MG63 (cell line): ENCODE measurements at regions not wholly inside any gene's neighbourhood (a gene's known extent, or its start where the extent isn't known, plus 50 kb on each side); places are given as distances from the start of the nearest gene placed in this dataset.

Source experiments
- DNase-seq: peaks from one replicate; pipeline ENCODE4 v3.0.0-alpha.2; 2020
- H3K27me3 ChIP-seq: fragments of 250-450 bp; sonication (Bioruptor Pico); 2 replicates; pipeline ENCODE4 v1.5.1; 2020; ENCODE audit warnings: mild to moderate bottlenecking, moderate library complexity
- H3K36me3 ChIP-seq: fragments of 250-450 bp; sonication (Bioruptor Pico); 2 replicates; pipeline ENCODE4 v1.5.1; 2020; ENCODE audit warnings: mild to moderate bottlenecking, moderate library complexity
- H3K4me3 ChIP-seq: fragments of 250-450 bp; sonication (Bioruptor Pico); 2 replicates; pipeline ENCODE4 v1.5.1; 2020; ENCODE audit warnings: mild to moderate bottlenecking, moderate library complexity
- H3K9me3 ChIP-seq: fragments of 250-450 bp; sonication (Bioruptor Pico); 2 replicates; pipeline ENCODE4 v1.5.1; 2020; ENCODE audit warnings: mild to moderate bottlenecking, moderate library complexity

DNA sequence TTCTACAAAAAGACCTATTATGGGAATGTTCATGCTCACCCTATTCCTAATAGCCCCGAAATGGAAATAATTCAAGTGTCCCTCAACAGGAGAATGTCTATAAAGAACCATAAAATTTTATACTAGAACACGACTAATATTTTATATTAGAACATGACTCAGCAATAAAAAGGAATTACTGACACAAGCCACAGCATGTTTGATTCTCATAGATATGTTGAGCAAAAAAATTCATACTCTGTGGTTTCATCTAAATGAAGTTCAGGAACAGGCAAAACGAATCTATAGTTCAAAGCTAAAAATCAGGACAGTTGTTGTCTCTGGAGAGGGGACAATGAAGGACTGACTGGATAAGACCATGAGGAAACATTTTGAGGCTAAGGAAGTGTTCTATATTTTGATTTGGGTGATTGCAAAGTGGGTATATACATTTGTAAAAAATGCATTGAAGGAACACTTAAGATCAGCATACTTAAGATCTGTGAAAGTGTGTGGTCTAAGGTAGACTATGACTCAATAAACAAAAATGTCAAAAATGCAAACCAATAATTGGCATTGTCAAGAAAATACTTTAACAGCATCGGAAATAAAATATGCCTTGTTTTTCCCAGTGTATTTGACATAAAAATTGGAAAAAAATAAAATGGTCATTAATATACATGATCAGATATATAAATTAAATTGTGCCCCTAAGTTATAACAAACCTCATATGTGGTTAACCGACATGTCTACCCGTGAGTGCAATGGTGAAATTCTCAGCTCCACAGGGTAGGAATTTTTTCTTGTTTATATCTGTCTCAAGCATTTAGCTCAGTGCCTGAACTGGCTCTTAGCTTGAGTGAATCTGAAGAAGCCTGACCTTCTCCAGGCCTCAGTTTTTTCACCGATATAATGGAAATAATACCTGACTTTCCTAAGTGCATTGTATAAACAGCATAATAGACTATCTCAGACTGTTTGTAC, 124.9 kb upstream of the CTTNBP2 start:
- Histone ChIP-seq H3K9me3 (no peaks in the 10 kb centered on the region), H3K4me3 (no peak overlapping the region), H3K27me3 (no peaks in the 10 kb centered on the region), H3K36me3 (no peaks in the 10 kb centered on the region)
- no peak for DNase-seq

DNA sequence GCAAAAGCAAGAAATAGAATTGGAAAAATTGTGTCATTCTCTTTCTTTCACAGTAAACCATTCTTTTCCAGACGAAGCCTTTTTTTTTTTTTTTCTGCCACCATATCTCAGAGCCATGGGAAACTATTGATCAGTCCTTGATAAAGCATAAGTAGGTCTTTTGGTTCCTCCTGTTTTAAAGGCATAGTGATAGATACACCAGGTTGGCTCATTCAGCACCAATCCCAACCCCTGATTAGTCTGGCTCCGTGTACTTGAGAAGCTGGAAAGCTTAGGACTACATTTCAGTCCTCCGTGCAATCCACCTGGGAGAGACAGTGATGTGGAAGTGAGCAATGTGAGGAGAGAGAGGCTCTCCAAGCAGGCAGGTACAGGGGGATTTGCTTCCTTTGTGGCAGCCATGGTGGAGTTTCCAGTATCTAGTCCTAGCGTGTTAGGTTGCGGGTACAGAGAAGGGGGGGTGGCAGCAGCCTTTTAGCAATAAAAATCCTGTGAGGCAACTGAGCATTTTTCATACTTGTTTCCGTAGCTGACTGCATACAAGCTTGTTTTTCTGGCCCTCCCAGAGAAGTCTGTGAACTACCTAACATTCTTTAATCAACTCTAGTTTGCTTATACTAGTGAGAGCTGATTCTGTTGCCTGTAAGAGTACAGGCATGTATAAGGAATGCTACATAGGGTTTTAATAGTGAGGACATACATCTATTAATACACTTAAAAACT, 127.4 kb upstream of the CTTNBP2 start:
- Histone ChIP-seq H3K4me3 (no peak overlapping the region), H3K36me3 (no peaks in the 10 kb centered on the region), H3K9me3 (no peaks in the 10 kb centered on the region), H3K27me3 (no peaks in the 10 kb centered on the region)
- DNase-seq, result no peak

DNA sequence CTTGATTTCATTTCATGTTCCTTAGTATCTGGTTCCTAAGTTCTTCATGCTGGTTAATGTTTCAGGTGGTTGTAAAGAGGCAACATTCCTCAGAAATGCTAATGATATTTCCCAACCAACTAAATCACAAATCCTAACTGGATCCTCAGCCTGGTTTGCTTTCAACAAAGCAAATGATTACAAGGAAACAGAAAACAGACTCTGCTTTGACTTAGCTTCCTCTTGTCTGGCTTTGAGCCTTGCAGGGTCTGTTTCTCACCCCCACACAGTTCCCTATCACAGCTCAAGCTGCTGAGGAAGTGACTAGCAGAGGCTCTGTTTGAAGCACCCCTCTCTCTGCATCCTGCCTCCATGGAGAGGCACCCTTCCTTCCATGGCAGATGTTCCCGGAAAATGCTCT, 130.2 kb upstream of the CTTNBP2 start:
- Histone ChIP-seq H3K36me3 (no peaks in the 10 kb centered on the region), H3K4me3 (no peak overlapping the region), H3K27me3 (no peaks in the 10 kb centered on the region), H3K9me3 (no peaks in the 10 kb centered on the region)
- no peak for DNase-seq

DNA sequence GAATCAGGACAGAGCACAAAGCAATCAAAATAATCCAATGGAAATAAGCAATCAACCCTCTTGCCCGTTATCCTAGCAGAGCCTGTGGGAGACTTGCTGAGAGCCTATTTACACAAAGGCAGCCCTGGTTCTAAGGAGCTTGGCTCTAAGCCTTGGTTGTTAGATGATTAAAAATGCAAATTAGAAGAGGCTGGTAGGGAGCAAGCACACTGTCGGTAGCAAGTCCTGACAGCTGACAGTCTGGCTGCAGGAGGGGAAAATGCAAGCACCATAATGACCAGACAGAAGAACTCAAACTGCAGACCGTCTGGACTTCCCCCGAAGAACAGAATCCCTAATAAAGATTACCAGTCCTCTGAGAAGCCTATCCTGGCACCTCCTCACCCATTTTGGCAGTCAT, 131.8 kb upstream of the CTTNBP2 start:
- DNase-seq, result no peak
- Histone ChIP-seq H3K4me3 (no peak overlapping the region), H3K36me3 (no peaks in the 10 kb centered on the region), H3K9me3 (no peaks in the 10 kb centered on the region), H3K27me3 (no peaks in the 10 kb centered on the region)

DNA sequence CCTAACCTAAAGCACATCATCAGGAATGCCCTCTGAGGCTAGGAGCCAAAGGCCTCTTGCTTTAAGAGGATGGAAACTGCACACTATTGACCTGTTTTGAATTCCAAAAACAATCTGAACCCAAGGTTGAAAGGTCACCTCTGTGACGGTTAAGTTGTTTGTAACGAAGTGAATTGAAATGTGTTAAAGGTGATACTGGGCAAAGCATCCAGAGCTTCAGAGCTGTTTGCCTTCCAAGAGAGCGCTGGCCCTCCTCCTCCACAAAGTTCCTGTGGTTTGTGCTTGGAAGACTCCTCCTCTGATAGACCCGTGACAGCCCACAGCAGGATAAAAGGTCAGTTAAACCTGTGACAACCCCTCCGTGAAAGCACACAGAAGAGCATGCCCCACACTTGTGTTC, 133.7 kb upstream of the CTTNBP2 start:
- Histone ChIP-seq H3K27me3 (no peaks in the 10 kb centered on the region), H3K36me3 (no peaks in the 10 kb centered on the region), H3K9me3 (no peaks in the 10 kb centered on the region), H3K4me3 (no peak overlapping the region)
- DNase-seq, result no peak

DNA sequence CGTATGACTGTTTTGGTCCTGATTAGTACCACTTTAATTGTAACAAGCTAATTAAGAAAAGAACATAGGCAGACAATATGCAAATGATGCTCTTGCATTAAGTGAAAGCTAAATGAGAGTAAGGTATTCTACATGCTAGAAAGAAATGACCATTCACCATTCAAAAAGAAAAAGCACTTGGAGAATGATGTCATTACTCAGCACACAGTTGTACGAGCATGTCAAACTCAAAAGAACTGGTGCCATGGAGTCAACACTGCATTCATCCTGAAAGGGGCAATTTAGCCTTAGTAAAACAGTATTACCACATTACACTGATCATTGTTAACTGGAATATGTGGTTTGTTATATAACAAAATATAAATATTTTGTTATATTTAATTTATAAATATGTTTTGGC, 136.2 kb upstream of the CTTNBP2 start:
- Histone ChIP-seq H3K4me3 (no peak overlapping the region), H3K36me3 (no peaks in the 10 kb centered on the region), H3K9me3 (no peaks in the 10 kb centered on the region), H3K27me3 (no peaks in the 10 kb centered on the region)
- no peak for DNase-seq

DNA sequence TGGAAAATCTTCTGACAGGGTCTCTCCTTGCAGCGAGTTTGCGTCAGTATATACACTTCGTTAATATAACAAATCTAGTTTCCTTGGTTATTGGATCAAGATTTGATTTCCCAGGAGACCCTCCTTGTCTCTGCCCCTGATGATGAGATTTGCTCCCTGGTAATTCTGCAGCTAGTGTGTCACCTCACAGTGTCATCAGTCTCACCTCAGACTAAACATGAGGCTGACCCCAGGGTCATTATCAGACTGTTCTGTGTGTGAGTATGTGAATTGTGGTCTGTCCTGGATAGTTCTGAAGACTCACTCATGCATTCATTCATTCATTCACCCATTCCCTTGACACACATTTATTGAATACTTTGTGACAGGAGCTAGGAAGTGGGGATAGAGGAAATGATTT, 138.4 kb upstream of the CTTNBP2 start:
- Histone ChIP-seq H3K4me3 (no peak overlapping the region), H3K9me3 (no peaks in the 10 kb centered on the region), H3K36me3 (no peaks in the 10 kb centered on the region), H3K27me3 (no peaks in the 10 kb centered on the region)
- no peak for DNase-seq

DNA sequence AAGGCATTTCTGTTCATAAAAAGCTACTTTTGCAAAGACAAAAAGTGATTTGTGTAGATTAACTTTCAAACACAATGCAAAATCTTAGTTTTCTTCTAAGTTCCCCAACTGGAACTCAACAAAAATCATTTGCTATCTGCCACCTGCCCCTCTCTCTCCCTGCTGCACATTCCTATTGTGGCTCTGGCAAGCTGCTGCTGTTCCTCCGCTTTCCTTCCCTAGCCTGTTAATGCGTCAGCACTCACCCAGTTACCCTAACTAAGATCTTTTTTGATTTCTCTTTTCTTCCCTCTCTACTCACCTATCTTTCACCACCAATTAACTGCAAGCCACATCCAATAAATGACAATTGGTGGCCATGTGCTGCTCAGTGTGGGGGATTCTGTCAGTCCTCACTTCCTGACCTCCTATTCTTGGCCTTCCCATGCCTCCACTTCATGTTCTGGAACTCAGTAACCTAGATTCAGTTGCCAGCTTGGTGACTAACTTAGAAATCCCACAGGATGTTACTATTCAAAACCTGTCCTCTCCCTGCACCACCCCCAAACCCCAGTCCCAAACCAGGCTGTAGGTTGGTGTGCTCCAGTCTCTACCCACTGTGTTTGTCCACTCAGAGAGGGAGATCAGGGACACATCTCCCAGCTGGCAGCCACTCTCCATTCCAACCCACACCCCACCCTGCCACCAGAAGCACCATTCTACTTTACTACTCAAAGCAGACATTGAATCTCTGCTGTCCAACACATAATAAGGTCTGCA, 140.2 kb upstream of the CTTNBP2 start:
- DNase-seq, result no peak

DNA sequence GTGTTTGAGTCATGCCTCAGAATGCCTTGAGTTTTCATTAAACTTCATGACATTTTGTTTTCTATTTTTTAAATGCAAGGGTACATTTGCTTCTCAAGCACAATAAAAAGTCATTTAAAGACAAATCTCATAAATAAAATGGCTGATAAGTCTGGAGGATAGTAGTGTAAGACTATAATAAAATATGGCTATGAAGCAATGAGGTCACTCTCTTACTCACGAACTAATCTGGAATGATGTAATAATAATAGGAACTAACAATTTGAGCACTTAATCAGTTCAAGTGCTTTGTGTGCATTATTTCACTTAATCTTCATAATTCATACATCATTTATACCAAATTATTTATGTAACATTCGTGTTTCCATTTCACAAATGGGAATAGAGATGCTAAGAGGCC, 149.3 kb upstream of the CTTNBP2 start:
- Histone ChIP-seq H3K36me3 (no peaks in the 10 kb centered on the region), H3K27me3 (no peaks in the 10 kb centered on the region), H3K4me3 (no peak overlapping the region), H3K9me3 (no peaks in the 10 kb centered on the region)
- DNase-seq, result no peak

More for the DNA sequence above, 140.2 kb upstream of the CTTNBP2 start:
- Histone ChIP-seq H3K4me3 (no peak overlapping the region), H3K9me3 (no peaks in the 10 kb centered on the region), H3K27me3 (no peaks in the 10 kb centered on the region), H3K36me3 (no peaks in the 10 kb centered on the region)

DNA sequence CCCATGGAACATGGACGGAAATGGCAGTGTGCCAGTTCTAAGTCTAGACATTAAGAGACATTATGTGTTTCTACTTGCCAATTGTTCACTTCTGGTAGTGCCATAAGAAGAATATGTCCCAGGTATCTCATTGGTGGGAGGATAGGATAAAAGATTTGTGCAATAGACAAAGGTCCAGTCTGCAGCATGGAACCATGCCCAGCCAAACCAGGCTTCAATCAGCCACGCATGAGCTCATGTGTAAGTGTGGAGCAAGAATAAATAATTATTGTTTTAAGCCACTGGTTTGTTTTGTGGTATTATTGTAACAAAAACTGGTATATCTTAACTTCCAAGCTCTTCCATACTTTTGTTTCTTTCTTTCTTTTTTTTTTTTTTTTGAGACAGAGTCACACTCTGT, 153.6 kb upstream of the CTTNBP2 start:
- no peak for DNase-seq
- H3K36me3 ChIP-seq, result no peaks in the 10 kb centered on the region
- H3K4me3 ChIP-seq, result no peak overlapping the region
- no peaks in the 10 kb centered on the region for H3K27me3 ChIP-seq
- no peaks in the 10 kb centered on the region for H3K9me3 ChIP-seq

DNA sequence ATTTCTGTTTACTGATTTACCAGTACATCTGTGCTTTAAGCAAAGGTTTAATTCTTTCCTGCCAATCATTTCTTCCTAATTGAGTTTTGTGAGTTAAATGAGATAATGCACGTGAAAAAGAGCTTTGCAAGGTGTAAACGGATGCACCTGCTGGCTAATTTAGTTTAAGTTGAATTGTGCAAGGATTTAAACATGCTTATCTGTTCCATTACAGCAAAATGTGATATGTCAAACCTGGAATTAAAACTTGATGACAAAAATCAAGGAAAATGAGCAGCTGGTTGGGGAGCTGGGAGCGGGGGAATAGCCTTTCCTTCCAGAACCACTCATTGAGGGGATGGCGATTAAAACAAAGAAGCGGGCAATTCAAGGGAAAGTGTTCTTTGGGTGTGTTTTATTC, 155.0 kb upstream of the CTTNBP2 start:
- Histone ChIP-seq H3K9me3 (no peaks in the 10 kb centered on the region), H3K27me3 (no peaks in the 10 kb centered on the region), H3K36me3 (no peaks in the 10 kb centered on the region), H3K4me3 (no peak overlapping the region)
- no peak for DNase-seq

DNA sequence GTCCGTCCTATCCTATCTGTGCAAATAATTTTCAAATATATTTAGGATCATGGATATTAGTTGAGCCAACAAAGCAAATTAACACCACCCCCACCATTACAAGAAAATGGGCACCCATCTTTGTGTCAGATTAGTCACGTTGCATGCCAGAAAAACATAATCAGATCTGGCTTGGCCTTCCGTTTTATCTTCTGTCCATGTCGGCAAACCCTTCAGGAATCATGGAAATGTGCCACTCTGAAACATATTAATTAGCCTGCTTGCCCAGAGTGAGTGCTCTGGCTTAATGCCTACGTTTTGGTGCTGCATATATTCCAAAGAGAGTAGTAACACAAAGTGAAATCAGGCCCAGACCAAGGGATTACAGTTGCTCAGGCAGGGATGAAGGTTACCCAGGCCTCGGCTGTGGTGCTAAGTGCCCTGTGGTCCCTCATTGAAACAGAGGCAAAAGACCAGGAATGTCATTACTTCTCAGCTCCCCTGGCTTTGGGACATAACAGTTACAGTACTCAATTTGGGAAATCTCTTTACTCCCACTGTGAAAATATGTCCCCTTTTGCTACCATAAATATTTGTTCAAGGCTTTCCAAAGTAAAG, 154.0 kb upstream of the LSM8 start:
- H3K36me3 ChIP-seq, result no peaks in the 10 kb centered on the region
- H3K27me3 ChIP-seq, result no peaks in the 10 kb centered on the region
- H3K4me3 ChIP-seq, result no peak overlapping the region
- no peaks in the 10 kb centered on the region for H3K9me3 ChIP-seq
- peak; percentile 17 for DNase-seq

DNA sequence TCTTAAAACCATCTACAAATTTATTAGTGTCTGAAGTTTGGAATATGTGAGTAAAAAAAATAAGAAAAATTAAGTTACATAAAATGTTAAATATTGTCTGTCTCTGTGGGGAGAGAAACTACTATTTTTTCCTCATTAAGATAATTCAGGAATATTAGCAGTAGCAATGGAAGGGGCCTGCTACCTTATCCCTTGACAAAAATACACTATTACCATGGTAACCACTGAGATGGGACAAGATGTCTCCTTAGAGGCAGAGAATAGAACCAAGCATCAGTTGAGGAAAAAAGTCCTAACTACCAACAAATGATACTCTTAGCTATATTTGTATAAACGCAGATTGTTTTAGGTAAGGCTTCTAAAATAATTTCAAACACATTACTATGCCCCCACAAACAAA, 150.7 kb upstream of the LSM8 start:
- Histone ChIP-seq H3K9me3 (no peaks in the 10 kb centered on the region), H3K36me3 (no peaks in the 10 kb centered on the region), H3K4me3 (no peak overlapping the region), H3K27me3 (no peaks in the 10 kb centered on the region)
- no peak for DNase-seq

DNA sequence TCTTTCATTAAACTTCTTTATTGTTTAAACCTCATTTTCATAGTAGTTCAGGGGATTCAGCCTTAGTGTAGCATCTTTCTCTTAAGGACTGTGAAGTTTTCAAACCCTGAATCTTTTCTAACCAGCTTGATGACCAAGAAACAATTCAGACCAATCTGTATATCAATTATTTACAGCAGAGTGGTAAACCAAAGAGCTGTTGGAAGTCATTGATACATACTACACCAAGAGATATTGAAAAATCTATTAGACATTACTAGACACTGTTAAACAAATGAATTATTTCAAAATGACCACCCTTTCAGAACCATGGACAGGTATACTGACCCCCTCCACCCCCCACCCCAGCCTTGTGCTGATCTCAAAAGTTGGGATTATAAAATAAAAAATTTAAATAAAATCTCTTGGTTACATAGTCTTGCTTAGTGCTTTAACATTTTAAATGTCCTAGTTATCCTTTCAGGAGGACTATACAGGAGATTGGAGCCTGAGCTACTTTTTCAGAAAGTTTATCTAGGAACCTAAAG, 143.9 kb upstream of the LSM8 start:
- H3K36me3 ChIP-seq, result no peaks in the 10 kb centered on the region
- no peak overlapping the region for H3K4me3 ChIP-seq
- no peaks in the 10 kb centered on the region for H3K27me3 ChIP-seq
- no peak for DNase-seq
- no peaks in the 10 kb centered on the region for H3K9me3 ChIP-seq

DNA sequence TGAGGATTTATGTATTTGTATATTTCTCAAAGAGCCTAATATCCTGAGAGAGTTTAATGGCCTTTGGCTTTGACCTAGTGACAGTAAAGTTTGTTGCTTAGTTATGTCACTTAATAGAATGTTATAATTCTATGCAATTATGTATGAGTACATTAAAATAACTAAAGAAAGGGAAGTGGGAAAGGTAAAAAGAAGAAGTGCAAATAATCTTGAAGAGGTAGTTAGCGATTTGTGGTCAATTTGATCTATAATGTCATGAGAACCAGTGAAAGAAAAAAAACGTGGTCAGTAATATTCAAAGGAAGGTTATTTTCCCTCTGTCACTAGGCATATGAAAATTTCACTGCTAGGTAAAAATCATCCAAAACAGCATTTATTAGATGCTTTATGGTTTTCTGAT, 143.4 kb upstream of the LSM8 start:
- Histone ChIP-seq H3K27me3 (no peaks in the 10 kb centered on the region), H3K4me3 (no peak overlapping the region), H3K36me3 (no peaks in the 10 kb centered on the region), H3K9me3 (no peaks in the 10 kb centered on the region)
- DNase-seq, result no peak

DNA sequence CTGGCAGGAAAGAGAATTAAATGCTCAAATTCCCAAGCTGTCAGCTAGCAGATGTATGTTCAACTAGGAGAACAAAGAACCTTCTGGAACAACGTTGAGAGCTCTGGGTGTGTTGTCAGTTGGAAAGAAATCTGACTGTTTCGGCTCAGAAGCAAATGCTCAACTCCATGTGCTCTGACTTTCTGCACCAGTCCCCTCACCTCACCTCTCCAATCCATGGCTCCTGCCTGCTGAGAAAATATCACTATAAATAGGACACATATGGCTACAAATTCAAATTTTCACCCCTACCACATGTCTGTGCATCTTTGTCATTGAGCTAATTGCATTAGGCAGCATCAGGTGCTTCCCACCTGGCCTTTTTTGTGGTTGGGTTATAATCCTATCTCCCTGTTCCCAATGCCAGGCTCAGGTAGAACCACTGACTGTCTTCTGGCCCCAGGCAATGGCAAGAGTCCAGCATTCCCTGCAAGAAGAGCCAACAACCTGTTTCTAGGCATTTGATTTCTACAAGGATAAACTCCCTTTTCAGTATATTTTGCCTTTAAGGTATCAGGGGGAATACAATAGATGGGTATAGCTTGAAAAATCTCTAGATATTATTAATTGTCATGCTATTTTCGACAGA, 142.6 kb upstream of the LSM8 start:
- no peak for DNase-seq
- H3K36me3 ChIP-seq, result no peaks in the 10 kb centered on the region
- H3K27me3 ChIP-seq, result no peaks in the 10 kb centered on the region
- no peaks in the 10 kb centered on the region for H3K9me3 ChIP-seq
- H3K4me3 ChIP-seq, result no peak overlapping the region
